Mesothelial cell of epicardium (in vitro differentiated cells): ENCODE measurements at regions not wholly inside any gene's neighbourhood (a gene's known extent, or its start where the extent isn't known, plus 50 kb on each side); places are given as distances from the start of the nearest gene placed in this dataset.

Experiments
- DNase-seq, 2 experiments: peaks; one replicate each; pipeline ENCODE4 v3.0.0; 2021; ENCODE audit warnings: low spot score in 2 of 2; ENCODE audit not compliant: unreplicated experiment in 2 of 2
- H3K27ac Mint-ChIP-seq: 2 replicates; pipeline ENCODE4 v1.8.0; 2021; ENCODE audit warnings: mixed read lengths
- H3K27me3 Mint-ChIP-seq: 2 replicates; pipeline ENCODE4 v1.8.0; 2021; ENCODE audit warnings: low read depth, mixed read lengths
- H3K36me3 Mint-ChIP-seq: 2 replicates; pipeline ENCODE4 v1.8.0; 2021; ENCODE audit warnings: mixed read lengths
- H3K4me1 Mint-ChIP-seq: 2 replicates; pipeline ENCODE4 v1.8.0; 2021; ENCODE audit warnings: mixed read lengths
- H3K4me3 Mint-ChIP-seq: 2 replicates; pipeline ENCODE4 v1.8.0; 2021; ENCODE audit warnings: mild to moderate bottlenecking, moderate library complexity, mixed read lengths
- H3K9me3 Mint-ChIP-seq: 2 replicates; pipeline ENCODE4 v1.8.0; 2021; ENCODE audit warnings: mixed read lengths
- CTCF ChIP-seq: fragments of 200-600 bp; sonication (generic); IDR thresholded peaks from one replicate; pipeline ENCODE4 v1.5.0; 2021; ENCODE audit warnings: antibody characterized with exemption; ENCODE audit not compliant: unreplicated experiment

- H3K9me3 Mint-ChIP-seq = no peaks in the 10 kb centered on the region
- DNase-seq = no peak
- no peaks in the 10 kb centered on the region for H3K4me1 Mint-ChIP-seq
- peaks cover 52% of the 10 kb centered on the region for H3K27me3 Mint-ChIP-seq
- no peaks in the 10 kb centered on the region for H3K36me3 Mint-ChIP-seq
- no peak overlapping the region for H3K27ac Mint-ChIP-seq
- no peak overlapping the region for H3K4me3 Mint-ChIP-seq
- TF ChIP-seq CTCF = no peak
Measured at GRCh38 chr3:42345811-42346210, 64.6 kb downstream of the LYZL4 start.

GRCh38 chr3:42340466-42340865 is 69.9 kb downstream of the LYZL4 start:
- DNase-seq = no peak
- H3K4me3 Mint-ChIP-seq = no peak overlapping the region
- H3K27me3 Mint-ChIP-seq = peaks cover 52% of the 10 kb centered on the region
- H3K4me1 Mint-ChIP-seq = no peaks in the 10 kb centered on the region
- H3K27ac Mint-ChIP-seq = no peak overlapping the region
- no peaks in the 10 kb centered on the region for H3K9me3 Mint-ChIP-seq
- TF ChIP-seq CTCF = no peak
- no peaks in the 10 kb centered on the region for H3K36me3 Mint-ChIP-seq

DNA sequence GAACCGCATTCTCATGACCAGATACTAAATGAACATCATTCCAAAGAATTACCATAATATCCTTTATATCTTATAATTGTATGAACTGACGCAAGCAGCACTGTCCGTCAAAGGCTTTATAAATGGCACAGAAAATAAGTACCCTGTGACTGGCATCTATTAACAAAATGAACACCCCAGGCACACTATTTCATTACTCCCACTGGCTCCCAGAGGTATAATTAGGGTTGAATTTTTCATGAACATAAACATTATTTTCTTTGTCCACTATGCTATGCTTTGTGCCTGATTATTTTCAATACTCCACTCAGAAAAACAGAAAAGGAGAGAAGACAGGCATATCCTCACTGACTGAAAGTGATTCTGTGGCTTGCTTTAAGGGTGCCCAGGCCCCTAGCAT is 71.1 kb downstream of the LYZL4 start:
- TF ChIP-seq CTCF = no peak
- no peaks in the 10 kb centered on the region for H3K36me3 Mint-ChIP-seq
- no peaks in the 10 kb centered on the region for H3K9me3 Mint-ChIP-seq
- H3K4me3 Mint-ChIP-seq = no peak overlapping the region
- H3K4me1 Mint-ChIP-seq = no peaks in the 10 kb centered on the region
- no peak for DNase-seq
- peaks cover 43% of the 10 kb centered on the region for H3K27me3 Mint-ChIP-seq
- no peak overlapping the region for H3K27ac Mint-ChIP-seq

DNA sequence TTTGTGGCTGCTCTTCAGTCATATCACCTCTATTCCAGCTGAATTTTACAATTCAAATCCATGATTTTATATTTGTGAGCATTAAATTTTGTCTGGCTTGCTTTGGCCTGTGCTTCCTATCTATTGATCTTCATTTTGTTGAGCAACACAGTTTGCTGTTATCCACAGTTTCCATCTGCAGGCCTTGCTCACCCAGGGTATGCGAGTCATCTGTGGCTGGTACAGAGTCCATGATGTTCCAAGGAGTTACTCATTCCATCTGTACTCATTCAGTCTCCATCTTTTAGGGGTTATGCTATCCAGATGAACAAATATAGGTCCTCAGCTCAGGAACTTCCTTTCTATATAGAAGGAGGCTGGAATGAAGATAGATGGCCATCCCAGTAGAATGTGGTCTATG is 70.1 kb upstream of the CCK start:
- Mint-ChIP-seq H3K9me3 (no peaks in the 10 kb centered on the region), H3K27me3 (peaks cover 24% of the 10 kb centered on the region), H3K4me1 (no peaks in the 10 kb centered on the region), H3K36me3 (no peaks in the 10 kb centered on the region), H3K4me3 (no peak overlapping the region), H3K27ac (no peak overlapping the region)
- TF ChIP-seq CTCF = no peak
- no peak for DNase-seq

- no peak for DNase-seq
- H3K9me3 Mint-ChIP-seq = peaks cover 54% of the 10 kb centered on the region
- no peaks in the 10 kb centered on the region for H3K4me1 Mint-ChIP-seq
- no peaks in the 10 kb centered on the region for H3K27me3 Mint-ChIP-seq
- H3K27ac Mint-ChIP-seq = no peak overlapping the region
- TF ChIP-seq CTCF = no peak
- H3K4me3 Mint-ChIP-seq = no peak overlapping the region
- H3K36me3 Mint-ChIP-seq = peaks cover 4% of the 10 kb centered on the region
Measured at GRCh38 chr3:42317137-42317536, 51.2 kb upstream of the CCK start.
